ES-I3 (cell line): ENCODE measurements at regions not wholly inside any gene's neighbourhood (a gene's known extent, or its start where the extent isn't known, plus 50 kb on each side); places are given as distances from the start of the nearest gene placed in this dataset.
"Not testable (repeated sequence)": the region's sequence is repeated elsewhere in the genome, so short reads cannot be mapped to it uniquely, and the experiment has no call there.

Experiments used
- H3K36me3 ChIP-seq: 2 replicates; pipeline ENCODE4 v1.6.1; 2013; ENCODE audit warnings: mild to moderate bottlenecking, low read length, control low read depth, moderate library complexity; ENCODE audit not compliant: insufficient read depth
- H3K4me1 ChIP-seq: 2 replicates; pipeline ENCODE4 v1.6.1; 2013; ENCODE audit warnings: mild to moderate bottlenecking, control low read depth, low read length; ENCODE audit not compliant: insufficient read depth
- H3K9ac ChIP-seq: 2 replicates; pipeline ENCODE4 v1.6.1; 2013; ENCODE audit warnings: low read depth, mild to moderate bottlenecking, low read length, moderate library complexity
- H3K9me3 ChIP-seq: 2 replicates; pipeline ENCODE4 v1.6.1; 2013; ENCODE audit warnings: mild to moderate bottlenecking, low read length, moderate library complexity; ENCODE audit not compliant: control insufficient read depth, insufficient read depth

- Histone ChIP-seq H3K4me1 (no peaks in the 10 kb centered on the region), H3K9me3 (no peaks in the 10 kb centered on the region), H3K9ac (no peak overlapping the region), H3K36me3 (no peaks in the 10 kb centered on the region)
These were observed 107.9 kb upstream of the ZNF469 start for GRCh38 chr16:88274847-88275246.

- H3K9me3 ChIP-seq, H3K4me1 ChIP-seq, H3K9ac ChIP-seq, H3K36me3 ChIP-seq: not testable (repeated sequence)
These were observed 107.2 kb upstream of the ZNF469 start for GRCh38 chr16:88275336-88276122.

GRCh38 chr16:88276123-88276588 is 106.6 kb upstream of the ZNF469 start:
- H3K4me1 ChIP-seq, H3K9me3 ChIP-seq: not testable (repeated sequence)

GRCh38 chr16:88276591-88276990 is 106.2 kb upstream of the ZNF469 start:
- Histone ChIP-seq H3K36me3 (no peaks in the 10 kb centered on the region), H3K9ac (no peak overlapping the region), H3K9me3 (no peaks in the 10 kb centered on the region), H3K4me1 (no peaks in the 10 kb centered on the region)

More at GRCh38 chr16:88276123-88276588, 106.6 kb upstream of the ZNF469 start:
- not testable (repeated sequence) for H3K36me3 ChIP-seq, H3K9ac ChIP-seq

GRCh38 chr16:88279998-88280397 is 102.8 kb upstream of the ZNF469 start:
- H3K9me3 ChIP-seq = no peaks in the 10 kb centered on the region

GRCh38 chr16:88281858-88282563 is 100.7 kb upstream of the ZNF469 start:
- no peak overlapping the region for H3K9ac ChIP-seq
- H3K36me3 ChIP-seq = no peaks in the 10 kb centered on the region
- peaks cover 11% of the 10 kb centered on the region; the same call in 1 of the 2 replicates for H3K9me3 ChIP-seq
- no peaks in the 10 kb centered on the region for H3K4me1 ChIP-seq

More at GRCh38 chr16:88279998-88280397, 102.8 kb upstream of the ZNF469 start:
- H3K4me1 ChIP-seq = no peaks in the 10 kb centered on the region
- H3K9ac ChIP-seq = no peak overlapping the region
- no peaks in the 10 kb centered on the region for H3K36me3 ChIP-seq

- H3K36me3 ChIP-seq = no peaks in the 10 kb centered on the region
- H3K4me1 ChIP-seq = no peaks in the 10 kb centered on the region
- peaks cover 12% of the 10 kb centered on the region; the same call in 1 of the 2 replicates for H3K9me3 ChIP-seq
- H3K9ac ChIP-seq = no peak overlapping the region
These were observed 100.0 kb upstream of the ZNF469 start for GRCh38 chr16:88282564-88283395.

- Histone ChIP-seq H3K9me3 (peaks cover 12% of the 10 kb centered on the region; the same call in 1 of the 2 replicates), H3K9ac (no peak overlapping the region), H3K4me1 (no peaks in the 10 kb centered on the region), H3K36me3 (no peaks in the 10 kb centered on the region)
These were observed 99.2 kb upstream of the ZNF469 start for GRCh38 chr16:88283596-88283995.

- H3K9me3 ChIP-seq = peaks cover 12% of the 10 kb centered on the region; the same call in 1 of the 2 replicates
These were observed 98.7 kb upstream of the ZNF469 start for GRCh38 chr16:88284101-88284500.

GRCh38 chr16:88284626-88285513 is 97.9 kb upstream of the ZNF469 start:
- Histone ChIP-seq H3K4me1 (no peaks in the 10 kb centered on the region), H3K9me3 (peaks cover 12% of the 10 kb centered on the region; the same call in 1 of the 2 replicates), H3K36me3 (no peaks in the 10 kb centered on the region), H3K9ac (no peak overlapping the region)

More at GRCh38 chr16:88284101-88284500, 98.7 kb upstream of the ZNF469 start:
- H3K9ac ChIP-seq = no peak overlapping the region
- H3K36me3 ChIP-seq = no peaks in the 10 kb centered on the region
- H3K4me1 ChIP-seq = no peaks in the 10 kb centered on the region

GRCh38 chr16:88285514-88285822 is 97.3 kb upstream of the ZNF469 start:
- Histone ChIP-seq H3K9ac (no peak overlapping the region), H3K9me3 (peaks cover 12% of the 10 kb centered on the region; the same call in 1 of the 2 replicates), H3K36me3 (no peaks in the 10 kb centered on the region), H3K4me1 (no peaks in the 10 kb centered on the region)

- no peaks in the 10 kb centered on the region for H3K4me1 ChIP-seq
- H3K9me3 ChIP-seq = peaks cover 12% of the 10 kb centered on the region; the same call in 1 of the 2 replicates
- H3K9ac ChIP-seq = no peak overlapping the region
- no peaks in the 10 kb centered on the region for H3K36me3 ChIP-seq
These were observed 96.3 kb upstream of the ZNF469 start for GRCh38 chr16:88286301-88286923.

GRCh38 chr16:88287219-88287618 is 95.5 kb upstream of the ZNF469 start:
- no peaks in the 10 kb centered on the region for H3K4me1 ChIP-seq
- peaks cover 12% of the 10 kb centered on the region; the same call in 1 of the 2 replicates for H3K9me3 ChIP-seq
- H3K36me3 ChIP-seq = no peaks in the 10 kb centered on the region
- H3K9ac ChIP-seq = no peak overlapping the region
